IMR-90 (cell line): ENCODE measurements at regions not wholly inside any gene's neighbourhood (a gene's known extent, or its start where the extent isn't known, plus 50 kb on each side); places are given as distances from the start of the nearest gene placed in this dataset.
A peak's percentile ranks its signal among the peaks of the same experiment; 100 is the strongest.

ENCODE experiments used
- ATAC-seq: fragments of 200-7000 bp; cut with Tn5 transposase; 2 replicates; pipeline ENCODE4 v1.9.1; 2020; ENCODE audit warnings: low read depth, mild to moderate bottlenecking, moderate library complexity
- BruUV-seq: library from RNA; stranded (reverse); fragments of 400-500 nt; replicated peaks from 2 replicates; lab custom pipeline; 2021; lab: Mats Ljungman, UMichigan
- CTCF ChIA-PET: fragments of 300-600 bp; formaldehyde crosslinking; extraction: SDS; loops from one replicate; lab custom pipeline; 2021; ENCODE audit warnings: antibody characterized with exemption; lab: Yijun Ruan, JAX
- POLR2A ChIA-PET: fragments of 300-600 bp; sonication (Branson Sonifier 250); formaldehyde crosslinking; loops from one replicate; lab custom pipeline; 2022; ENCODE audit warnings: antibody characterized with exemption; ENCODE audit not compliant: unreplicated experiment; lab: Charles Lee
- DNase-seq: peaks from one replicate; pipeline ENCODE4 v3.0.0; 2013
- H2AFZ ChIP-seq: replicated peaks from 2 replicates; pipeline ENCODE3; 2013; ENCODE audit warnings: low read length, mild to moderate bottlenecking; ENCODE audit not compliant: poor library complexity
- H2AK5ac ChIP-seq: 2 replicates; pipeline ENCODE4 v1.6.1; 2013; ENCODE audit warnings: low read depth, low read length, inconsistent platforms
- H2AK9ac ChIP-seq: replicated peaks from 2 replicates; pipeline ENCODE3; 2013; ENCODE audit warnings: mild to moderate bottlenecking, low read depth, low read length, moderate library complexity; ENCODE audit not compliant: poor library complexity
- H2BK120ac ChIP-seq: 2 replicates; pipeline ENCODE4 v1.6.1; 2013; ENCODE audit warnings: low read depth, low read length, inconsistent platforms
- H2BK15ac ChIP-seq: 3 replicates; pipeline ENCODE4 v1.6.1; 2013; ENCODE audit warnings: low read depth, low read length, inconsistent platforms
- H2BK20ac ChIP-seq: 2 replicates; pipeline ENCODE4 v1.6.1; 2013; ENCODE audit warnings: low read depth, mild to moderate bottlenecking, inconsistent platforms, low read length, moderate library complexity
- H2BK5ac ChIP-seq: 2 replicates; pipeline ENCODE4 v1.6.1; 2013; ENCODE audit warnings: mild to moderate bottlenecking, low read depth, low read length, inconsistent platforms; ENCODE audit not compliant: poor library complexity, severe bottlenecking
- H3K14ac ChIP-seq: replicated peaks from 2 replicates; pipeline ENCODE4 v1.6.1; 2013; ENCODE audit warnings: low read depth, low read length, inconsistent platforms
- H3K18ac ChIP-seq: 2 replicates; pipeline ENCODE4 v1.6.1; 2013; ENCODE audit warnings: low read depth, low read length, control low read depth
- H3K23ac ChIP-seq: 2 replicates; pipeline ENCODE4 v1.6.1; 2013; ENCODE audit warnings: low read depth, low read length, inconsistent platforms
- H3K27ac ChIP-seq: 2 replicates; pipeline ENCODE4 v1.5.1; 2013; ENCODE audit warnings: mild to moderate bottlenecking, control low read depth, low read length; ENCODE audit not compliant: insufficient read depth
- H3K27me3 ChIP-seq: 2 replicates; pipeline ENCODE4 v1.6.1; 2013; ENCODE audit warnings: low read length; ENCODE audit not compliant: control insufficient read depth, insufficient read depth
- H3K36me3 ChIP-seq: 2 replicates; pipeline ENCODE4 v1.6.1; 2013; ENCODE audit warnings: low read length, mixed read lengths; ENCODE audit not compliant: control insufficient read depth, insufficient read depth
- H3K4ac ChIP-seq: 2 replicates; pipeline ENCODE4 v1.6.1; 2013; ENCODE audit warnings: low read depth, low read length, inconsistent platforms
- H3K4me1 ChIP-seq: 2 replicates; pipeline ENCODE4 v1.6.1; 2013; ENCODE audit warnings: low read length, mixed read lengths; ENCODE audit not compliant: control insufficient read depth, insufficient read depth
- H3K4me2 ChIP-seq: 2 replicates; pipeline ENCODE4 v1.6.1; 2013; ENCODE audit warnings: low read depth, mild to moderate bottlenecking, control low read depth, low read length, moderate library complexity
- H3K4me3 ChIP-seq: 2 replicates; pipeline ENCODE4 v1.5.1; 2013; ENCODE audit warnings: low read depth, mild to moderate bottlenecking, control low read depth, low read length, moderate library complexity; ENCODE audit not compliant: insufficient read depth
- H3K56ac ChIP-seq: 2 replicates; pipeline ENCODE4 v1.6.1; 2013; ENCODE audit warnings: low read length, inconsistent platforms; ENCODE audit not compliant: insufficient read depth; ENCODE audit errors: extremely low read depth
- H3K79me1 ChIP-seq, 2 experiments: 2 replicates each; pipeline ENCODE4 v1.6.1; 2013; ENCODE audit warnings: low read length in 2 of 2, inconsistent platforms in 1 of 2, low read depth in 1 of 2
- H3K9ac ChIP-seq: 2 replicates; pipeline ENCODE4 v1.6.1; 2013; ENCODE audit warnings: low read depth, low read length, control low read depth
- H3K9me1 ChIP-seq: 2 replicates; pipeline ENCODE4 v1.6.1; 2013; ENCODE audit warnings: low read length, inconsistent platforms; ENCODE audit not compliant: insufficient read depth
- H3K9me3 ChIP-seq: 2 replicates; pipeline ENCODE4 v1.6.1; 2013; ENCODE audit warnings: low read length; ENCODE audit not compliant: control insufficient read depth, insufficient read depth
- H4K20me1 ChIP-seq: 2 replicates; pipeline ENCODE4 v1.6.1; 2013; ENCODE audit warnings: low read length, inconsistent platforms; ENCODE audit not compliant: insufficient read depth
- H4K5ac ChIP-seq: 2 replicates; pipeline ENCODE4 v1.6.1; 2013; ENCODE audit warnings: mild to moderate bottlenecking, low read depth, low read length, control low read depth
- H4K8ac ChIP-seq, 2 experiments: 2 replicates each; pipeline ENCODE4 v1.6.1; 2013; ENCODE audit warnings: low read depth in 2 of 2, low read length in 2 of 2, control low read depth in 1 of 2, inconsistent platforms in 1 of 2
- H4K91ac ChIP-seq: 2 replicates; pipeline ENCODE4 v1.6.1; 2013; ENCODE audit warnings: low read depth, low read length, inconsistent platforms; ENCODE audit not compliant: insufficient read depth
- BHLHE40 ChIP-seq: fragments of 150-350 bp; IDR thresholded peaks from 2 replicates; pipeline ENCODE4 v1.6.1; 2016; ENCODE audit warnings: mild to moderate bottlenecking, low read depth, low read length
- CEBPB ChIP-seq: IDR thresholded peaks from 2 replicates; pipeline ENCODE4 v1.6.1; 2012; ENCODE audit warnings: low read depth, low read length, improper control_type of control experiment
- CHD1 ChIP-seq: IDR thresholded peaks from 2 replicates; pipeline ENCODE4 v1.6.1; 2012; ENCODE audit warnings: low read depth, low read length, improper control_type of control experiment
- CTCF ChIP-seq: conservative IDR thresholded peaks from 2 replicates; pipeline ENCODE4 v1.5.1; 2012; ENCODE audit warnings: mild to moderate bottlenecking, low read depth, low read length, improper control_type of control experiment
- ELK1 ChIP-seq: fragments of 150-350 bp; IDR thresholded peaks from 2 replicates; pipeline ENCODE4 v1.6.1; 2016; ENCODE audit warnings: low read depth, mild to moderate bottlenecking, low read length, moderate library complexity, borderline replicate concordance
- FOS ChIP-seq: fragments of 150-350 bp; IDR thresholded peaks from 2 replicates; pipeline ENCODE4 v1.6.1; 2016; ENCODE audit warnings: low read depth, low read length
- MAFK ChIP-seq: IDR thresholded peaks from 2 replicates; pipeline ENCODE4 v1.6.1; 2012; ENCODE audit warnings: low read depth, low read length, improper control_type of control experiment
- MAZ ChIP-seq: IDR thresholded peaks from 2 replicates; pipeline ENCODE4 v1.6.1; 2012; ENCODE audit warnings: low read depth, mild to moderate bottlenecking, low read length, improper control_type of control experiment, moderate library complexity, borderline replicate concordance
- MXI1 ChIP-seq: IDR thresholded peaks from 2 replicates; pipeline ENCODE4 v1.6.1; 2012; ENCODE audit warnings: low read depth, mild to moderate bottlenecking, low read length, moderate library complexity, borderline replicate concordance
- NFE2L2 ChIP-seq: fragments of 150-350 bp; IDR thresholded peaks from 2 replicates; pipeline ENCODE4 v1.6.1; 2016; ENCODE audit warnings: low read depth, mild to moderate bottlenecking, low read length
- POLR2A ChIP-seq: IDR thresholded peaks from 2 replicates; pipeline ENCODE4 v1.6.1; 2012; ENCODE audit warnings: mild to moderate bottlenecking, low read depth, low read length
- RAD21 ChIP-seq: IDR thresholded peaks from 2 replicates; pipeline ENCODE4 v1.6.1; 2012; ENCODE audit warnings: low read length, improper control_type of control experiment
- RCOR1 ChIP-seq: IDR thresholded peaks from 2 replicates; pipeline ENCODE4 v1.6.1; 2012; ENCODE audit warnings: mild to moderate bottlenecking, low read length, improper control_type of control experiment; ENCODE audit not compliant: insufficient replicate concordance
- RFX5 ChIP-seq: IDR thresholded peaks from 2 replicates; pipeline ENCODE4 v1.8.0; 2012; ENCODE audit warnings: low read depth, mild to moderate bottlenecking, low read length, moderate library complexity
- SMC3 ChIP-seq: fragments of 150-350 bp; IDR thresholded peaks from 2 replicates; pipeline ENCODE4 v1.6.1; 2016; ENCODE audit warnings: low read depth, mild to moderate bottlenecking, antibody characterized with exemption, low read length, moderate library complexity
- whole genome bisulfite sequencing, 2 experiments: methylation state at CpG; one replicate each; pipeline versions ENCODE4 v1.1.5 to v1.1.7; 2013; ENCODE audit warnings: missing lambda C conversion rate in 2 of 2; ENCODE audit not compliant: insufficient read length in 1 of 2; ENCODE audit errors: extremely low coverage in 2 of 2; 5-methylcytosine and 5-hydroxymethylcytosine counted together
- dilution Hi-C: fragments of 300-500 bp; cut with HindIII; formaldehyde crosslinking; loops from one replicate; pipeline ENCODE4 v1.14.3; 2018; ENCODE audit warnings: low sequenced_read_pairs; ENCODE audit not compliant: unreplicated experiment
- in situ Hi-C: fragments of 300-500 bp; cut with MboI; formaldehyde crosslinking; loops from 3 replicates; pipeline ENCODE4 v1.14.3; 2019; ENCODE audit warnings: low sequenced_read_pairs, inconsistent platforms, mixed read lengths
- intact Hi-C: fragments of 100-400 bp; cut with micrococcal nuclease; formaldehyde crosslinking; loops from 2 replicates; pipeline ENCODE4 v1.10.0; 2022
- TF ChIP-seq, protein P1 (sequence below): fragments of 150-350 bp; IDR thresholded peaks from 2 replicates; pipeline ENCODE4 v1.6.1; 2017; ENCODE audit warnings: mild to moderate bottlenecking, antibody characterized with exemption, low read length, low read depth

DNA sequence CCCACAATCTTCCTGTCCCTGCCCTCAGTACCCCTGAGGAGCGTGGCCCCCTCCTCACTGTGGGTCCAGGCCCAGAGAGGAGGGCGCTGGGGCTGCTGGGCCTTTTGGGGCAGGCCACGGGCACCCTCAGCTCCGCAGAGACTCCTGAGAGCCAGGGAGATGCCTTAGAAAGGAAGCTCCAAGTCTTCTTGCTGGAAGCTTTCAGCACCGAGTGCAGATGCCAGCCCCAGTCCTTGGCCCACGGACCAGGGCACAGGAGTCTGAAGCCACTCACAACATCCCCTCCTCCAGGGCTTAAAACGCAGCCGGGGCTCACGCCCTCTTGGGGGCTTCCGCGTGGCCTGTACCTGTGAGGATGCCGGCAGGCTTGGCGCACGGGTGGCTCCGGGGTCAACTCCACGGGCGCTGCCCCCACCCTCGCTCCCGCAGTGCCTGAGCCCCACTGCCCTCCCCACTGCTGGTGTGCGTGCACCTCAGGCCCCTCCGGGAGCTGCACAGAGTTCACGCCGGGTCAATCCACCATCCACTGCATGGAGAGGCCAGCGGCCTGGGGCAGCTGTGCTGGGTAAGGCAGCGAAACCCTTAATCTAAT, 72.1 kb upstream of the CTDP1 start:
- in situ Hi-C loops, result no loop called here
- dilution Hi-C loops, result no loop called here

More for the DNA sequence above, 72.1 kb upstream of the CTDP1 start:
- Histone ChIP-seq H2AFZ (no peak overlapping the region), H2BK15ac (no peak overlapping the region), H3K9me3 (no peaks in the 10 kb centered on the region), H3K56ac (no peak overlapping the region), H3K23ac (no peak overlapping the region), H4K8ac (no peak overlapping the region), H4K5ac (no peak overlapping the region), H4K20me1 (no peaks in the 10 kb centered on the region), H3K18ac (no peak overlapping the region), H3K9ac (no peak overlapping the region), H3K4ac (no peak overlapping the region), H2AK5ac (no peak overlapping the region), H3K4me3 (no peak overlapping the region), H4K91ac (no peak overlapping the region), H3K27me3 (peaks cover 7% of the 10 kb centered on the region; the same call in 1 of the 2 replicates), H2BK120ac (no peak overlapping the region), H2AK9ac (peak overlapping the region; percentile 42), H2BK20ac (no peak overlapping the region), H3K36me3 (no peaks in the 10 kb centered on the region), H3K4me2 (no peak overlapping the region), H3K14ac (no peak overlapping the region), H3K27ac (no peak overlapping the region), H3K4me1 (peaks cover 9% of the 10 kb centered on the region), H2BK5ac (no peak overlapping the region), H3K9me1 (no peaks in the 10 kb centered on the region; the same call in 1 of the 2 replicates), H3K79me1 (no peaks in the 10 kb centered on the region)
- no peak for ATAC-seq
- no TSS peak for BruUV-seq
- intact Hi-C loops, result no loop called here
- POLR2A ChIA-PET, result no interaction called here
- CTCF ChIA-PET, result no interaction called here
- TF ChIP-seq ELK1 (no peak), BHLHE40 (no peak), MXI1 (no peak), NFE2L2 (no peak), POLR2A (no peak), SMC3 (no peak), CHD1 (no peak), MAZ (no peak), CTCF (no peak), FOS (no peak), MAFK (no peak), RCOR1 (no peak), RFX5 (no peak), RAD21 (no peak), CEBPB (no peak)
- TF ChIP-seq, protein P1, sequence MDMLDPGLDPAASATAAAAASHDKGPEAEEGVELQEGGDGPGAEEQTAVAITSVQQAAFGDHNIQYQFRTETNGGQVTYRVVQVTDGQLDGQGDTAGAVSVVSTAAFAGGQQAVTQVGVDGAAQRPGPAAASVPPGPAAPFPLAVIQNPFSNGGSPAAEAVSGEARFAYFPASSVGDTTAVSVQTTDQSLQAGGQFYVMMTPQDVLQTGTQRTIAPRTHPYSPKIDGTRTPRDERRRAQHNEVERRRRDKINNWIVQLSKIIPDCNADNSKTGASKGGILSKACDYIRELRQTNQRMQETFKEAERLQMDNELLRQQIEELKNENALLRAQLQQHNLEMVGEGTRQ, result no peak
- 87% methylated on average over 13 of the region's 25 CpGs; no CpG with 5 or more reads in 1 of the 2 experiments for WGBS, 2 experiments
- no peak for DNase-seq
